Small intestine (tissue), 7 donors: ENCODE measurements at regions not wholly inside any gene's neighbourhood (a gene's known extent, or its start where the extent isn't known, plus 50 kb on each side); places are given as distances from the start of the nearest gene placed in this dataset.
A peak's percentile ranks its signal among the peaks of the same experiment; 100 is the strongest.

Source experiments
- DNase-seq, 2 donors: peaks; one replicate each; pipeline versions ENCODE4 v3.0.0 to v3.0.0-alpha.2; 2013
- FAIRE-seq: peaks from 2 replicates; lab custom pipeline; 2012; peaks lifted over from hg19 to GRCh38; lab: Jason Lieb, UNC
- H3K27ac ChIP-seq, 3 donors: one replicate each; pipeline ENCODE4 v1.5.1; 2013; ENCODE audit warnings: low read length in 2 of 3, mild to moderate bottlenecking in 2 of 3, control low read depth in 1 of 3, inconsistent platforms in 1 of 3, low read depth in 1 of 3, moderate library complexity in 1 of 3
- H3K27me3 ChIP-seq, 3 donors: one replicate each; pipeline ENCODE4 v1.6.1; 2013; ENCODE audit warnings: low read length in 3 of 3, inconsistent platforms in 1 of 3; ENCODE audit not compliant: control insufficient read depth in 3 of 3, insufficient read depth in 3 of 3
- H3K36me3 ChIP-seq, 3 donors: one replicate each; pipeline ENCODE4 v1.6.1; 2013; ENCODE audit warnings: low read length in 3 of 3, inconsistent platforms in 1 of 3, low read depth in 1 of 3, mild to moderate bottlenecking in 1 of 3, moderate library complexity in 1 of 3; ENCODE audit not compliant: control insufficient read depth in 3 of 3, insufficient read depth in 2 of 3
- H3K4me1 ChIP-seq, 3 donors: one replicate each; pipeline ENCODE4 v1.6.1; 2013; ENCODE audit warnings: low read length in 2 of 3, inconsistent platforms in 1 of 3, low read depth in 1 of 3, mild to moderate bottlenecking in 1 of 3, moderate library complexity in 1 of 3; ENCODE audit not compliant: control insufficient read depth in 3 of 3, insufficient read depth in 2 of 3
- H3K4me3 ChIP-seq, 3 donors: one replicate each; pipeline ENCODE4 v1.5.1; 2013; ENCODE audit warnings: low read length in 3 of 3, control low read depth in 1 of 3, inconsistent platforms in 1 of 3, low read depth in 1 of 3, mild to moderate bottlenecking in 1 of 3, moderate library complexity in 1 of 3
- H3K9me3 ChIP-seq, 2 donors: one replicate each; pipeline ENCODE4 v1.6.1; 2013; ENCODE audit warnings: low read depth in 1 of 2, low read length in 1 of 2; ENCODE audit not compliant: control insufficient read depth in 2 of 2, insufficient read depth in 1 of 2
- WGBS, 3 donors: extraction: QIAGEN DNeasy Blood & Tissue Kit; methylation state at CpG; one replicate each; pipeline ENCODE4 v1.1.7; 2013; 5-methylcytosine and 5-hydroxymethylcytosine counted together
- donor health status: healthy with polysubstance abuse.
- donor health status: control.
- donor health status: control.
- donor health status: Bipolar disorder and iron deficiency.
- donor health status: healthy.

GRCh38 chr6:133595111-133595761 lies 293.7 kb upstream of the TCF21 start:
- H3K36me3 ChIP-seq: no peaks in the 10 kb centered on the region
- no peak overlapping the region for H3K27ac ChIP-seq
- FAIRE-seq (no peak), DNase-seq (peak in 1 of 2 donors; percentile 15)
- WGBS, 3 donors: 62 to 72% (median 68%) methylated on average over 7 of the region's 7 CpGs
- H3K4me3 ChIP-seq: no peak overlapping the region
- no peaks in the 10 kb centered on the region for H3K9me3 ChIP-seq
- no peaks in the 10 kb centered on the region for H3K27me3 ChIP-seq
- H3K4me1 ChIP-seq: no peaks in the 10 kb centered on the region

GRCh38 chr6:133606852-133607251 lies 282.1 kb upstream of the TCF21 start:
- WGBS, 3 donors: 74 to 85% (median 81%) methylated on average over 3 of the region's 3 CpGs

GRCh38 chr6:133608620-133609019 lies 280.3 kb upstream of the TCF21 start:
- Histone ChIP-seq H3K27me3 (no peaks in the 10 kb centered on the region), H3K36me3 (no peaks in the 10 kb centered on the region), H3K4me1 (no peaks in the 10 kb centered on the region), H3K9me3 (no peaks in the 10 kb centered on the region), H3K27ac (no peak overlapping the region), H3K4me3 (no peak overlapping the region)
- WGBS, 3 donors: 86 to 89% (median 88%) methylated on average over 9 of the region's 9 CpGs
- FAIRE-seq (no peak), DNase-seq (no peak)

More at GRCh38 chr6:133606852-133607251, 282.1 kb upstream of the TCF21 start:
- Histone ChIP-seq H3K9me3 (no peaks in the 10 kb centered on the region), H3K4me3 (no peak overlapping the region), H3K4me1 (no peaks in the 10 kb centered on the region), H3K36me3 (no peaks in the 10 kb centered on the region), H3K27me3 (no peaks in the 10 kb centered on the region), H3K27ac (no peak overlapping the region)
- FAIRE-seq (no peak), DNase-seq (no peak)

DNA sequence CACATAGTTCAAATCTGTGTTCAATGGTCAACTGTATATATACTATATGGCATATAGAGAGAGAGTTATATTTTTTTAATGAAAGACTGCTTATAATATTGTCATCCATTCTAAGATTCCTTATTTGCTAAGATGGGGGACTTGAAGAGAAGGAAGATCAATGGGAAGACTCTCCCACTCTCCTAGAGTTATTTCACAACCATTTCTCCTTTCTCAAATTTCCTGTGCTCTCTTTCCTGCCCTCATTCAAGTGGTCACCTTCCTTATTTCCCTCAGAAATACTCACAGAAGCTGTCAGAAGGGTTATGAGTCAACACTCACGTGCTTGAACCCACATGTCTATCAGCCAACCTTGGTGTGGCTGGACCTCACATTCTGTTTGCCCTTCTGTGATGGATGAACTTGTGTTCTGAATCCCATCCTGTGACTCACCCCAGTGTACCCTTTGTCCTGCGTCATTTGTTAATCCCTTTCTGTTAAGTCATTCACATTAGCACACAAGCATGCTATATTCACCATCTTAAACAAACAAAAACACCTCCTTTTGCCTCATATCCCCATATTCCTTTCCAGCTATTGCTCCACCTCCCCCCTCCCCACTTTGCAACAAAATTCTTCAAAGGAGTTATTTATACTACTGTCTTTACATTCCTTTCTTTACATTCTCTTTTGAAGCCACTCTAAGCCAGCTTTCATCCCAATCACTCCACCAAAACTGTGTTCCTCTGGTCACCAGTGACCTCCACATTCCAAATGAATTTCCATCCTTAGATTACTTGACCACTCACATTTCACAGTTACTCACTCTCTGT lies 279.3 kb upstream of the TCF21 start:
- Histone ChIP-seq H3K36me3 (no peaks in the 10 kb centered on the region), H3K27me3 (no peaks in the 10 kb centered on the region), H3K9me3 (no peaks in the 10 kb centered on the region), H3K27ac (no peak overlapping the region), H3K4me1 (no peaks in the 10 kb centered on the region), H3K4me3 (no peak overlapping the region)
- FAIRE-seq: no peak
- WGBS, 3 donors: 17 to 40% (median 21%) methylated on average over 2 of the region's 2 CpGs
- DNase-seq: no peak

DNA sequence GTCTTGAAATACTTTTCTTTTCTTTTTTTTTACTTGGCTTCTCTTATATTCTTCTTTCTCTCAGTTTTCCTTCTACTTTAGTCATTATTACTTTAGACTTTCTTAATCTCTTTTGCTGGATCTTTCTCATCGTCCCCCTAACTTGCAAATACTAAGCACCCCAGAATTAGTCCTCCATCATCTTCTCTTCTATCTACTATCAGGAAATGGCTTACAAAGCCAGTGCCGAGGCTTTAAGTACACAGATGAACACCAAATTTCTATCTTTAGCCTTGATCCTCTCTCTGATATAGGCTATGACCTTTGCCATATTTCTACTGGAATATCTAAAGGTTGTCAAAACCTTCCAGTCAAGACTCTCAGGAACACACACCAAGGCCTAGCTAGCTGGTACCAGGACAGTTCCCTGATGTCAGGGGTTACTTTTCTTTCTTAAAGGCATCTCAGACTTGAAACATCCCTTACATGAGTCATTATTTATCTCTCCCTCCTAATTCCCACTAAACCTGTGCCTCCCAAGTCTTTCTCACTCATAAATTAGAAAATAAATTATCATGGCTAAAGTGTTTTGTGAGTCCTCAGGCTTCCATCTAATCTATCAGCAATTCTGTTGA lies 278.6 kb upstream of the TCF21 start:
- DNase-seq (no peak), FAIRE-seq (no peak)
- H3K36me3 ChIP-seq: no peaks in the 10 kb centered on the region
- H3K4me3 ChIP-seq: no peak overlapping the region
- WGBS, 3 donors: 63 to 73% (median 65%) methylated on average over 2 of the region's 2 CpGs
- H3K27ac ChIP-seq: peak overlapping the region in 1 of 3 donors; percentile 28
- H3K27me3 ChIP-seq: no peaks in the 10 kb centered on the region
- no peaks in the 10 kb centered on the region for H3K9me3 ChIP-seq
- H3K4me1 ChIP-seq: no peaks in the 10 kb centered on the region

GRCh38 chr6:133610971-133611370 lies 277.9 kb upstream of the TCF21 start:
- WGBS, 3 donors: 78 to 87% (median 84%) methylated on average over 3 of the region's 3 CpGs
- Histone ChIP-seq H3K9me3 (no peaks in the 10 kb centered on the region), H3K27ac (no peak overlapping the region), H3K4me1 (no peaks in the 10 kb centered on the region), H3K4me3 (no peak overlapping the region), H3K36me3 (no peaks in the 10 kb centered on the region), H3K27me3 (no peaks in the 10 kb centered on the region)
- no peak for FAIRE-seq
- no peak for DNase-seq

DNA sequence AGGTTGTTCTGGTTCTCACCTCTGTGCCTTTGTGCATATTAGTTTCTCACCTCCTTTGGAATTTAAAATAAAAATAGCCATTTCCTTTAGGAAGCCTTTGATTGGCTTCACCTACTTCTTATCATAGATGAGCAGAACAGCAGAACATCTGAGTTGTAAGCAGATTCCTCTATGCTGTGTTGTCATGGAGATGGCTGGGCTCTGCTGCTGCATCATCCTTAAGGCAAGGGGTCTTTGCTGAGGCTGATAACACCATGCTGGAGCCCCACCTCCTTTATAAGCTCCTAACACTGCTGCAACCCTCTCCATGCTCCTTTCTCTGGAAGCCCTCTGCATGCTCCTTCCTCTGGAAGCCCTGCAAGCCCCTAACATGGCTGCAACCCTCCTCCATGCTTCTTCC lies 276.5 kb upstream of the TCF21 start:
- H3K4me3 ChIP-seq: no peak overlapping the region
- no peaks in the 10 kb centered on the region for H3K36me3 ChIP-seq
- DNase-seq: no peak
- H3K27ac ChIP-seq: no peak overlapping the region
- no peak for FAIRE-seq
- H3K4me1 ChIP-seq: no peaks in the 10 kb centered on the region
- H3K27me3 ChIP-seq: no peaks in the 10 kb centered on the region
- no peaks in the 10 kb centered on the region for H3K9me3 ChIP-seq

- Histone ChIP-seq H3K27ac (no peak overlapping the region), H3K36me3 (no peaks in the 10 kb centered on the region), H3K4me3 (no peak overlapping the region), H3K4me1 (no peaks in the 10 kb centered on the region), H3K27me3 (no peaks in the 10 kb centered on the region), H3K9me3 (no peaks in the 10 kb centered on the region)
- FAIRE-seq (no peak), DNase-seq (no peak)
- WGBS, 3 donors: 62 to 67% (median 67%) methylated on average over 3 of the region's 3 CpGs
These were observed 275.7 kb upstream of the TCF21 start for GRCh38 chr6:133613211-133613610.
